ENCODE measurements at regions not wholly inside any gene's neighbourhood (a gene's known extent, or its start where the extent isn't known, plus 50 kb on each side); places are given as distances from the start of the nearest gene placed in this dataset.
"Not testable (repeated sequence)": the region's sequence is repeated elsewhere in the genome, so short reads cannot be mapped to it uniquely, and the experiment has no call there.

DNA sequence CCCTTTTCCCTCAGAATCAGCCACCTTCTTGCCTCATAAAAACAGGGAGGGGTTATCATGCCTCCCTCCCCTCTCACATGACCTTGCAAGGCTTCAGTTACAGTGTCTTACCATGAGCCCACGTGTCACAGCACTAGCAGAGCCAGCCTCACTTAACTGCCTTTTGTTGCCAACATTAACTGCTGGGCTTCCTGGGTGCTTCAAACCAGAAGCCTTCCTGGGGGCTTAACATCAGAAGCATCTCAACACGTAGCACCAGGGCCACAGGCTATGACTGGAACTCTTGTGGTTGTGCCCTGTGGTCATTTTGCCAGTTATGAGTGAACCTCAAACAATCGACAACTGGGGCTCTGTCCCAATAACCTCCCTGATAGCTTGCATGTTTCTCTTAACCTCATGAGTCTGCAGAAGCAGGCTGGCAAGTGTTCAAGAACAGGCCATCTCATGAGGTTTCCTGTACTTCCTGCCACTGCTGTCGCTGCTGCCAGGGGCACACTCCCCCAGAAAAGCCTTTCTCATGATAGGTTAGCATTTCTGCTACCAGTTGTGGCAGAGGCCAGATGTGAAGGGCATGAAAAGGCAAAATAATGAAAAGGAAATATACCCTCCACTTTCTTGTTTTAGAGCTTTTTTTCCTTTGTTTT is 132.2 kb downstream of the GLUL start:
- DNase-seq = peak; percentile 57 to 63

DNA sequence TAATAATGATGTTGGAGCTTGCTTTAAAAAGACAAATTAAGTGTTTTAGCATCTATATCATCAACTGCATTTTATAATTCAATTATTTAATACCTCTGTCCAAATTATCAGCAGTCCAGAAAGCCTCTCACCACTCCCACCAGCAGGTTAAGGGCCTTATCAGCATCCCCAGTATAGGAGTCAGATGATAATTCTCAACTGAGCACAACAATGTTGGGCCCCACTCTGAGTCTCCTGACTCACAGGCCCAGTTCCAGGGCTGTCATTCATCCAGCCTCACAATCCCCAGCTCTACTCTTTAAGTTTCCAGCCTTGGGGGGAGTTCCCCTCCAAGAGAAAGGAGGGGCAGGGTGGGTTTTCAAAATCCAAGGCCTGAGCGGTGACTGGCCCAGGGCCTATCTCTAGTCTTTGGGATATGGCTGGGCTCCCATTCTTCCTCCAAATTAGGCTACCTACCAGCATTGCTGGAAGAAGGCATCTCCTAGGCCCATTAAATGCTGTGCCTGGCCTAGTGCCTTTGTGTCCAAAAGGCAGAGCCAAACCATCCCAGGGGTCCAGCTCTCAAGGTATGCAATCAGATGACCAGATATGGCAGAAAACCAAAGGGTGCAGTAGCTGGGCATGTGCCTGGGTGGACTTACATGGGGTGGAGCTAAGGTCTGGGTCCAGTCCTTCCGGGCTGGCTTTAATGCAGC is 134.1 kb downstream of the GLUL start:
- DNase-seq = no peak

DNA sequence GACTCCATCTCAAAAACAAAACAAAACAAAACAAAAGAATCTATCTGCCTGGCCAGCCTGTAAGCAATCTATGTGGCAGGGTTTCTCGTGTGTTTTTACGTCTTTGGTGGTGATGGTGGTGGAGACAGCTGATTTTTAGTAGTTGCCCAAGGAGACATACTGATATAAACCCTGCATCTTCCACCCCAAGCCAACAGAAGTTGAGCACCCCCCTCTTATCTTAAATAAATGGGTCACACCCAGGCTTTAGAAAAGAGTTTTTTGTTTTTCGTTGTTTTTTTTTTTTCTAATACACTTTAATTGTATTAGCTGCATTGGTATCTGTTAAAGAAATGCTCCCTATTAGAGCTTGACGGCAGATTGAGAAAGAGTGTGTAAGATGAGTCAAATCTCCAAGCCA is 134.7 kb downstream of the GLUL start:
- no peak for DNase-seq

DNA sequence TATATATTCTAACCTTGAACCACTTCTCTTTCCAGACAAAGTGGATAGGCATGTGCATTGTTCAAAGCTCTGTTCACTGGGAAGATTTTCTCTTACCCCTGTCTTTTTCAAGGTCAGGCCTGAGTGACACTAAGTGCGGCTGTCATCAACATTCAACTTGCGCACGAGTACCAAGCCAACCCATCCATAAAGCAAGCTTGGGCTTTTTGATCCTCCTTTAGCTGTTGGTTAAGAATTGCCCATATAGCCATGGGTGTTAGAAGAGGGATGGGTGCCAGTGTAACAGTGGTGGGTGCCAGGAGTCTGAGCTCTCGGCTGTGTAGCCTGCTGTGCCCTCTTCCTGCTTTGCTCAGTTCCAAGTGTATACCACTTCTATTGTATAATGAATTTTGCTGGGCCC is 136.1 kb downstream of the GLUL start:
- DNase-seq = no peak

DNA sequence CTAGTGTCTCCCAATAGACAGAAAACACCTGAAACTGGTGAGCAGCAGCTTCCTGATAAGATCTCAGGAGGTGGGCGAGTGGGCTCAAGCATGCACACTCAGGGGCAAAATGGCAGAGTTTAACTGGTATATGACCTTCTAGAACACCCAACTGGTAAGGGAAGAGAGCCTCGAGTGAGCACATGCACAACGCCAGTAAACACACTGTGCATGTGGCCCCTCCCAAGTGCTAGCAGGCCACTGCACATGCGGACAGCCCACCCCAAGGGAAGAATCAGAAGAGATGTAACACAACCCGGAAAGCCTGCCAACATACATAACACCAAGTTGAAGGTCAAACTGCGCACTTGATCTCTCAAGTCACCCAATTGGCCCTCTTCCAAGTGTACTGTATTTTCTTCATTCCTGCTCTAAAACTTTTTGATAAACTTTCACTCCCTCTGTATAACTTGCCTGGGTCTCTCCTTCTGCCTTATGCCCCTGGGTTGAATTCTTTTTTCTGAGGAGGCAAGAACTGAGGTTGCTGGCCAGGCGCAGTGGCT is 138.2 kb downstream of the GLUL start:
- no peak for DNase-seq

DNA sequence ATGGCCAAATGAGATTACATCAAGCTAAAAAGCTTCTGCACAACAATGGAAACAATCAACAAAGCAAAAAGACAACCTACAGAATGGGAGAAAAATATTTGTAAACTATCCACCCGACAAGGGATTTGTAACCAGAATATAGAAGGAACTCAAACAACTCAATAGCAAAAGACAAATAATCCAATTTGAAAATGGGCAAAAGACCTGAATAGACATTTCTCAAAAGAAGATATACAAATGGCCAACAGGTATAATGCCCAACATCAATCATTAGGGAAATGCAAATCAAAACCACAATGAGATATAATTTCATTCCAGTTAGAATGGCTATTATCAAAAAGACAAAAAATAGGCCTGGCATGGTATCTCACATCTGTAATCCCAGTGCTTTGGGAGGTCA is 140.0 kb downstream of the GLUL start:
- no peak for DNase-seq

DNA sequence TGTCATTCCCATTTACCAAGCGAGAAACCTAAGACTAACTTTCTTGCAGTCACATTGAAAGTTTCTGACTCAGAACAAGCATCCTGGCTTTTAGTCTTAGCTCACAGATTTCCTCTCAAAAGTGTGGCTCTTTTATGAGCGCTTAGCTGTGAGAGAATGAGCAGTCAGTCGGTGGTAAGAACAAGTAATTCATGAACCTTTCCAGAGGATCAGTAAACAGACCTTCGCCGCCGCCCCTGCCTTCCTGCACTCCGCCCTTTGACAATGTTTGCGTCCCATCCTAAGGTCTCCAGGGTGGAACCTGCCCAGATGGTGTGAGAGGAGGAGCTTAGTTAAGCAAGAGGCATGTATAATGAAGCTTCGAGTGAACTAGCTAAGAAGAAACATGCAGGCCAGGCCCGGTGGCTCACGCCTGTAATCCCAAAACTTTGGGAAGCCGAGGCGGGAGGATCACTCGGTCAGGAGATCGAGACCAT is 142.4 kb downstream of the GLUL start:
- no peak for DNase-seq

DNA sequence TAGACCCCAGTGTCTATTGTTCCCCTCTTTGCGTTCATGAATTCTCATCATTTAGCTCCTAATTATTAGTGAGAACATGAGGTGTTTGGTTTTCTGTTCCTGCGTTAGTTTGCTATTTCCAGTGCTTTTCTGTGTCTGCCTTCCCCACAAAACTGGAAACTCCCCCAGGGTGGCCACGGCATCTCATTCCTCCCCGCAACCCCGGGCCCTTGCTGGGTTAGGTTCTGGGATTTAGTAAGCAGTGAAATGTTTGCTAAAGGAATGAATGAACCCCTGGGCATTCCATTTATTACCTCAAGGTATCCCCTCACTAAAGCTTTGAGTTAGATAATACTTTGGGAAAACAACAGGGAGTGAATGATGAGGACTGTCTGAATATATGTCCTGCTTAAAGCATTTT is 142.9 kb downstream of the GLUL start:
- no peak for DNase-seq

DNA sequence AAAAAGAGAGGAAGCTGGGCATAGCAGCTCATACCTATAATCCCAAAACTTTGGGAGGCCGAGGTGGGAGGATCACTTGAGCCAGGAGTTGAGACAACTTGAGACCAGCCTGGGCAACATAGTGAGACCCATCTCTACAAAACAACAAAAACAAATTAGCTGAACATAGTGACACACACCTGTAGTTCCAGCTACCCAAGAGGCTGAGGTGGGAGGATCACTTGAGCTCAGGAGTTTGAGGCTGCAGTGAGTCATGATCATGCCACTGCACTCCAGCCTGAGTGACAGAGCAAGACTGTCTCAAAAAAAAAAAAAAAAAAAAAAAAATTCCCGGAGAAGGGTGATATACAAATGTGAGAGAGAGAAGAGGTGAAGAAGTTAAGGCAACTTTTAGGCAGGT is 143.8 kb downstream of the GLUL start:
- DNase-seq = not testable (repeated sequence)

DNA sequence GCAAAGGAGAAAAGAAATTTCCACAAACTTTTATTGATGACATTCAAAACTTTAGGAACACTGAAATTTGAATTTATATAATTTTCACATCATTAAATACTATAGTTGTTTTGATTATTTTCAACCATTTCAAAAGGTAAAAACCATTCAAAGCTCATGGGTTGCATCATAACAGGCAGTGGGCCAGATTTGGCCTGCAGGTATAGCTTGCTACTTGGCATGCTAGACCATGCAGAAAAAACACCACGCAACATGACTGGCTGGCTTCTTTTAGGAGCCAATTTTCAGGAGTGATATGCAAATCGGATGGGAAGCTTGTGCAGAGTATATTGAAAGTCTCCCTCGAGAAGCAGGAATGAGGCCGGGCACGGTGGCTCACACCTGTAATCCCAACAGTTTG is 144.8 kb downstream of the GLUL start:
- DNase-seq = no peak

DNA sequence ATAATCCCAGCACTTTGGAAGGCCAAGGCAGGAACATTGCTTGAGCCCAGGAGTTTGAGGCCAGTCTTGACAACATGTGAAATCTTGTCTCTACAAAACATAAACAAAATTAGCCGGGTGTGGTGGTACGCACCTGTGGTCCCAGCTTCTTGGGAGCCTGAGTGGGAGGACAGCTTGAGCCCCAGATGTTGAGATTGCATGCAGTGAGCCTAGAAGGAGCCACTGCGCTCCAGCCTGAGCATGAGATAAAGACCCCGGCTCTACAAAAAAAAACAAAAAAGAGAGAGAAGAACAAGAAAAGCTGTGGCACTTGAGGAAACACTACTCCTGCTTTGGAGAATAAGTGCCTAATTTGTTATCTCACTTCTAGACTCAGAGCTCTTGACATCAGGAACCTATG is 146.6 kb downstream of the GLUL start:
- no peak for DNase-seq

DNA sequence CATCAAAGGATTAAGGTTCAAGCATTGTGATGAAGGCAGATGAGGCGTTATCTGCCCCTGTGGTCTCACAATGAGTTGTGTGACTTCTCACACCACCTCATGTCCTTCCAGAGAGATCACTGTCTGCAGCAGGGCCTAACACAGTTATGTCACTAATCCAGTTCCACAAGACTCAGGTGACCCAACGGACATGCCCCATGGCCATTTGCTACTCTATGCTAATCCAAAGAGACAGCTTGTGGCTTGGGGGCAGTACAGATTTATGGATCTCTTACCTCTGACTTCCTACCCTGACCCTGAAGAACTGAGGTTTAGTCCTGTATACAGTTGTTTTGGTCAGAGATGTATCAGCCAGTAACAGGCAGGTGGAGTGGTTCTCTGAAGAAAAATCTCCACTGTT is 147.1 kb downstream of the GLUL start:
- no peak for DNase-seq

DNA sequence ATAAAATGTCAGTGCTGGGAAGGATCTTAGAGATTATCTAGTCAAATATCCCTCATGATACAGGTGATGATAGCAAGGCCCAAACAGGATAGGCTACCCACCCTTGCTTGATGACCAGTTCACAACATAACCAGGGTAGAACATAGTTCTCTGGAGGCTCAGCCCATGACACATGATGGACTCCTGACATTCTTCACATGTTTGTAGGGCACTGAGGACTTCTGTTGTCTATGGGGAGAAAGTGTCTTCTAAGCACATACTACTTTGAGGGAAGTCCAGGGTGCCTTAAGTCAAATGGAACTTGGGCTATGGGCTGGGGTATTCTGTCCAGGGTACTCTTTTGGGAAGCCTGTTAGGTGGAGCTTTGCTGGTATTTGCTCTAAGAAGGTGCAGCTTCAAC is 148.9 kb downstream of the GLUL start:
- no peak for DNase-seq

DNA sequence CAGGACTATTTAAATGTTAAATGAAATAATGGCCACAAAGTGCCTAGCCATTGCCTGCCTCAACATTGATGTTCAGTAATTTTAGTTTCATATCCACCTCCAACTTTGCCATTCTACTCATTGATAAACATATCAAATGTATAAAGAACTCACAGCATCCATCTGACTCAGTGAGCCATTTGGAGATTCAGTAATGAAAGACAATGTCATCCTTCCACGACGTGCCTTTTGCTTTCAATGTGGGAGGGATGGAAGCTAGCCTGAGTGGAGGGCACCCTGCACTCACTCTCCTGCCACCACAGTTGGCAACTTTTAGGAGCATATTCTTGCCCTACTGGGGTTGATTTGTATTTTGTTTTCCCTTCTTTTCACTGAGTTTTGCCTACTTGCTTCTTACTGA is 151.5 kb downstream of the GLUL start:
- no peak for DNase-seq

DNA sequence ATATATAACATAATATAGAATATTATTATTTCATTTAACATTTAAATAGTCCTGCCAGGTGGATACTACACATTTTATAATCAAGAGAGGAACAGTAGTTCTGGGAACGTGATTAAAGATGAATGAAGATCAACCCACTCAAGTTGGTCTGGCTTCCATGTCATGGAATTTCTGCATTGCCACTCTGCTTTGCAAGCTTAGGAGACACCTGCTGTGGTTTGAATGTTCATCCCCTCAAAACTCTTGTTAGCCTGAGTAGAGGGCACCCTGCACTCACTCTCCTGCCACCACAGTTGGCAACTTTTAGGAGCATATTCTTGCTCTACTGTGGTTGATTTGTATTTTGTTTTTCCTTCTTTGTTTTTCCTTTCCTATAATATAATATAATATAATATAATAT is 153.2 kb downstream of the GLUL start:
- no peak for DNase-seq

DNA sequence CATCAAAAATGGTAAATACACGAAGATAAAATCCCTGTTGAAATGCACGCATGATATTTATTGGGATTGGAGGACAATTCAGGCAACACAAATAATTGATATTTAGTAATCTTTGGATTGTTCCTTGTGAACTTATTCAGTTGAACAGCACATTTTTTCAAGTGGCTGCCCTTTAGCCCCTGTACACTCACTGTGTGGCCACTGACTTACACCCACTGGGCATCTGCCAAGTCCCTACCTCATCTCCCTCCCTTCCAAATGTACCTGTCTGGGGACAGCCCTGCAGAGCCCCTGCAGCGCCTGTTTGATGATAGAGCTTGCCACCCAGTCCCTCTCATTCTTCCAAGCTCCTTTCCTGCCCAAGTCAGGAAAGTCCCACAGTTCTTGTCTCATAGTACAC is 154.3 kb downstream of the GLUL start:
- no peak for DNase-seq

DNA sequence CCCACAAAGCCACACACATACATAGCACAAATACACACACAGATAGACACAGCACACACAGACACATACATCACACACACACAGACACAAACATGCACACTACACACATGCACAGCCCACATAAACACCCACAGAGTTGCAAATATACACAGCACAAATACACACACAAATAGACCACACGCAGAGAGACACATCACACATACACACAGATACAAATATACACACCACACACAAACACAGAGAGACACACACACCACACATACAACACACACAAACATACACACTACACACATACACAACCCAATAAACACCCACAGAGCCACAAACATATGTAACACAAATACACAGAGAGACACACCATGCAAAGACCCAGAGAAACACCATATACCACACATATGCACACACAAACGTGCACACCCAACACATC is 154.9 kb downstream of the GLUL start:
- DNase-seq = no peak

DNA sequence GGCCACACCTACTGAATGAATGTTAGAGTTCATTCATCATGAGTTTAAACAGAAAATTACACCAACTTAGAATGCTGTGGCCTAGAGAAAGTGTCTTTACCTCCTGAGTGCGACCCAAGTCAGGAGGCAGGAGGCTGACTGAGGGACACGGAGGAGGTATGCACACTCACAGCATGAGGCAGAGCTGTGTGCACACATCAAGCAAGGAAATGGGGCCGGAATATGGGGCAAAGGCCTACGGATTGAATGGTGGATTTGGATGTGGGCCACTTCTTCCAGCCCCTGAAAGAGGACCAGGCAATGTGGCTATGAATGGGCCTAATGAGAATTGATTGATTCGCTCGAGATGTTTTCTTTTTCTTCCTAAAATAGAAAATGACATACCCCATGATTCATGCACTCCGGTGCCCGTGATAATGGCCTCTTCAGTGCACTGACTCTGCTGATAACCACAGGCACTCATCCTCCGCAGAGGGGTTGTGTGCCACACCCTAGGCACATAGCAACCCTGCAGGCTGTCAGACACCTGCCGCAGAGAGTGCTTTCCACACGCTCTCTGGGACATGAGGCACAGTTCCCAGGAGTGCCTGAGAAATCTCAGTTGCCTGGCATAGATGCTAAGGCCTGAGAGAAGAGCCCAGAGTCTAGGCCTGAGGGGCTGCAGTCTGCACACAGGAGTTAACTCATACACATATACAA is 155.5 kb downstream of the GLUL start:
- DNase-seq = no peak

DNA sequence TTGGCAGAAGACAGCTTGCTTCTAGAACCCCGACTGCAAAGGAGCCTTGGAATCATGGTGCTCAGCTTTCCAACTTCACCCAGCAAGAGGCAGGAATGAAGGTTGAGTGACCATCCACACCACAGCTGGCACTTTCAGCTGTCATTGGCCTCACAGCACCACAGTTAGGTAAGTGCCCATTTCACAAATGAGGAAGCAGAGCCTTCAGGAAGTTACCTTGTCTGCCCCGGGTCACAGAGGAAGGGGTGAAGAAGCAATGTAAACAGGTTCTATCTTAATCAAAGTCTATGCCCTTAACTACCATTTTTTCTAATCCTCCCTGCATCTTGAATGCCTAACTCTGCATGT is 156.0 kb downstream of the GLUL start:
- no peak for DNase-seq

DNA sequence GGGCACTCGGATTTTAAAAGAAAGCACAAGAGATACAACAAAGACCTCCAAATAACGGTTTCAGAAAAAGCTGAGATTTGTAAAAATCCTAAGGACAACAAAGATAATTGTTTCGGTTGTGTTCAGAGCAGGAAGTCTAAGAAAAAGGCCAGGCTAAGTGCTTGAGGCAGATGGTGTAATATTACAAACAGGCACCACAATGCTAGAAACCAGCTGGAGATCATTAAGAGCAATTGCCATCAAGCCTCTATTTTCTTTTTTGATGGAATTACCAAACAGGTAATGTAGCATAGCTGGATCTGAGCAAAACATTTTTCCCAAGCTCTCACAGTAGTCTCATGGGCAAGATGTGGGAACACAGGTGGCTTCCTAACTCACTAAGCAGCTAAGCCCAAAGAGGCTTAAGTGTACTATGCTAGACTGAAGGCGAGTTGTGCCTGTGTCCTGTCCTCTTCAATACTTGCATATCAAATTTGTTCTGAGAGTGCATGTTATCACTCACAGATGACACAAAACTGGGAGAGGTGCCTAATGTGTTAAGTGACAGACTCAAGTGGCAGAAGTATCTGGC is 161.6 kb downstream of the GLUL start:
- DNase-seq = no peak

DNA sequence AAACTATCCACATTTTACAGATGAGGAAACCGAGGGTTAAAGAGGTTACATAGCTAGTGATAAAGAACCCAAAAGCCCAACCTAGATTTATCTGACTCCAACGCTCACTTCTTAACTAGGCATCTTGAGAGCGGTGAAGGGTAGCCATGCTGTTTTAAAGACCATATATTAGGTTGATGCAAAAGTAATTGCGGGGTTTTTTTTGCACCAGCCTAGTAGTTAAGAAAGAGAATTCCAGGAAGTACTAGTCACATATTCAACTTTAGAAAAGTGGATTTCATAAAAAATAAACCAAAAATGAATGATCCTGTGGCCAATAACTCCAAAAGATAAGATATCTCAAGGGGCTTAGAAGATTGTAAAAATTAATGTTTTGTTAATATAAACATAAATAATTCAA is 162.1 kb downstream of the GLUL start:
- no peak for DNase-seq

DNA sequence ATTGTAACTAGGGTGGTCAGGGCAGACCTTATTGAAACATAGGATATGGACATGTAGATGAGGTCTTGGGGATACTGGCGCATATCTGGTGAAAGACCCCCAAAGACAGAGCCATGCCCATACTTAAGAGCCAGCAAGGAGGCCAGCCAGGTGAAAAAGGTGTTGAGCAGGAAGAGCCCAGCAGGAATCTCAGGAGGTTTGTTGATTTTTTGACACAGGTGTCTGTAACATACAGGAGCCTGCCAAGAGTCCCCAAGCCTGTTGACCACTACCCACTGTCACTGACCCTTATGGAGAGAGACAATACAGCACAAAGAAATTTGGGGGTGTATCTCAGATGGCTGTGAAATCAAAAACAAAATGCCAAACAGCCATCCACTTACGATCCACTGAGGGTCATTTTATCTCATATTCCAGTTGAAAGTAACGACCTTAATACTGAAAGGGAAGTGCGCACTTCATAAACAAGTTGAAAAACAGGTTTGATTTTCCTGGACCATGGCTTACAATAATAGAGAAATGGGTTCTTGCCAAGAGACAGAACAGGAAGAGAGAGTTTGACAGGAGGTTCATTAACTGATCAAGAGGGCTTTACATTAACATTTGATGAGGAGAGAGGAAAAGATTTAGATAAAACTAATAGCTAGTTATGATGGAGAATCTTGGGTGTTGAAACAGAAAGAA is 163.6 kb downstream of the GLUL start:
- DNase-seq = no peak

DNA sequence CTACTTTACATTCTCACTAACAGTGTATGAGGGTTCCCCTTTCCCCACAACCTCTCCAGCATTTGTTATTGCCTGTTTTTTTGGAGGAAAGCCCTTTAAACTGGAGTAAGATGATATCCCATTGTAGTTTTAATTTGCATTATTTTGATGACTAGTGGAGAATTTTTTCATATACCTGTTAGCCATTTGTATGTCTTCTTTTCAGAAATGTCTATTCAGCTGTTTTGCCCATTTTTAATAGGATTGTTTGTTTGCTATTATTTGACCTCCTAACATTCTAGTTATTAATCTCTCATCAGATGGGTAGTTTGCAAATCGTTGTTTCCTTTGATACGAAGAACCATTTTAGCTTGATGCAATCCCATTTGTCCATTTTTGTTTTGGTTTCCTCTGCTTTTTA is 165.0 kb downstream of the GLUL start:
- DNase-seq = no peak

Data from CD4-positive, alpha-beta T cell treated with Interleukin-1 beta for 1 hour (primary cell).